ENCODE measurements at regions not wholly inside any gene's neighbourhood (a gene's known extent, or its start where the extent isn't known, plus 50 kb on each side); places are given as distances from the start of the nearest gene placed in this dataset.

GRCh38 chr7:106791526-106791925, 73.6 kb upstream of the PIK3CG start:
- Histone ChIP-seq H3K27ac (ENCODE audit: extremely low read depth, low read depth, low read length) (no peak overlapping the region), H3K4me1 (ENCODE audit: control insufficient read depth, insufficient read depth, low read length) (no peaks in the 10 kb centered on the region), H3K36me3 (ENCODE audit: control insufficient read depth in 2 of 2, insufficient read depth in 1 of 2, low read length in 2 of 2) (no peaks in the 10 kb centered on the region), H3K9me3 (ENCODE audit: control insufficient read depth, insufficient read depth, low read depth, low read length) (no peaks in the 10 kb centered on the region), H3K4me3 (ENCODE audit: low read depth, low read length) (no peak overlapping the region)
- CTCF ChIA-PET = interaction anchor here (1.1 kb wide), 1 partner anchor 360 kb away, joined by 3 read pairs; no protein-coding TSS in a partner anchor
- TF ChIP-seq PRDM2 (tag by site-specific recombination; IDR thresholded peaks at IDR 0.05; ENCODE audit: borderline replicate concordance) (no peak), BCL11A (tag by site-specific recombination; IDR thresholded peaks at IDR 0.05; ENCODE audit: low read depth) (no peak), ZBTB49 (tag by site-specific recombination; IDR thresholded peaks at IDR 0.05; ENCODE audit: low read depth) (no peak), TRIM28 (IDR thresholded peaks at IDR 0.05; ENCODE audit: borderline replicate concordance, low read length) (no peak), ZNF404 (tag by site-specific recombination; IDR thresholded peaks at IDR 0.05) (no peak), ZNF514 (tag by site-specific recombination; IDR thresholded peaks at IDR 0.05) (no peak), SP3 (tag by site-specific recombination; IDR thresholded peaks at IDR 0.05) (no peak), ZNF76 (tag by site-specific recombination; IDR thresholded peaks at IDR 0.05; ENCODE audit: borderline replicate concordance, low read depth) (no peak), ZNF596 (tag by site-specific recombination; IDR thresholded peaks at IDR 0.05) (no peak), KLF1 (tag by site-specific recombination; IDR thresholded peaks at IDR 0.05) (no peak), ZNF501 (tag by site-specific recombination; IDR thresholded peaks at IDR 0.05) (no peak), PRDM10 (tag by site-specific recombination; IDR thresholded peaks at IDR 0.05) (no peak), ZNF692 (tag by site-specific recombination; IDR thresholded peaks at IDR 0.05) (no peak), ZBTB26 (tag by site-specific recombination; optimal IDR thresholded peaks at IDR 0.05) (no peak), ZNF175 (tag by site-specific recombination; IDR thresholded peaks at IDR 0.05) (no peak), ZSCAN30 (tag by site-specific recombination; IDR thresholded peaks at IDR 0.05) (no peak), ZSCAN4 (tag by site-specific recombination; IDR thresholded peaks at IDR 0.05) (no peak), ZNF280D (tag by site-specific recombination; IDR thresholded peaks at IDR 0.05) (no peak), ZNF266 (tag by site-specific recombination; IDR thresholded peaks at IDR 0.05; ENCODE audit: low read depth) (no peak)
- POLR2A ChIA-PET = no interaction called here
